ENCODE measurements at regions not wholly inside any gene's neighbourhood (a gene's known extent, or its start where the extent isn't known, plus 50 kb on each side); places are given as distances from the start of the nearest gene placed in this dataset.
A peak's percentile ranks its signal among the peaks of the same experiment; 100 is the strongest.

DNA sequence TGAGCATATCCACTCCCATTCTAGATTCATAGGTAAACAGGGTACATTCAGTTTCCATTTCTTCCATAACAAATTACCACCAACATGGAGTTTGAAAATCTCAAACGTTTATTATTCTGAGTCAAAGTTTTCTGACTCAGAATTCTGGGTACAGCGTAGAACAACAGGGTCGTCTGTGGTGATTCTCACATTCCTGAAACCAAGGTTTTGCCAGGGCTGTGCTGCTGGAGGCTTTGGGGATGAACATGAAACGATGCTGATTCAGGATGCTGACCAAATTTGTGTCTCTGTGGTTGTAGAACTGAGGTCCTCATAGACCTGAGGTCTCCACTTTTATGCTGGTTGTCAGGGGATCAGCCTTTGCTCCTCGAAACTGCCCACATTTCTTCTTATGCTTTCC is 255.7 kb downstream of the DSEL start:
- H3K4me3 ChIP-seq (ENCODE audit: low read length) = no peak overlapping the region
- no peak for DNase-seq (ENCODE audit: low read depth, low spot score)

- H3K4me3 ChIP-seq (ENCODE audit: low read length) = no peak overlapping the region
- DNase-seq (ENCODE audit: low read depth, low spot score) = no peak
Observed at GRCh38 chr18:67250776-67251424, 265.6 kb downstream of the DSEL start.

DNA sequence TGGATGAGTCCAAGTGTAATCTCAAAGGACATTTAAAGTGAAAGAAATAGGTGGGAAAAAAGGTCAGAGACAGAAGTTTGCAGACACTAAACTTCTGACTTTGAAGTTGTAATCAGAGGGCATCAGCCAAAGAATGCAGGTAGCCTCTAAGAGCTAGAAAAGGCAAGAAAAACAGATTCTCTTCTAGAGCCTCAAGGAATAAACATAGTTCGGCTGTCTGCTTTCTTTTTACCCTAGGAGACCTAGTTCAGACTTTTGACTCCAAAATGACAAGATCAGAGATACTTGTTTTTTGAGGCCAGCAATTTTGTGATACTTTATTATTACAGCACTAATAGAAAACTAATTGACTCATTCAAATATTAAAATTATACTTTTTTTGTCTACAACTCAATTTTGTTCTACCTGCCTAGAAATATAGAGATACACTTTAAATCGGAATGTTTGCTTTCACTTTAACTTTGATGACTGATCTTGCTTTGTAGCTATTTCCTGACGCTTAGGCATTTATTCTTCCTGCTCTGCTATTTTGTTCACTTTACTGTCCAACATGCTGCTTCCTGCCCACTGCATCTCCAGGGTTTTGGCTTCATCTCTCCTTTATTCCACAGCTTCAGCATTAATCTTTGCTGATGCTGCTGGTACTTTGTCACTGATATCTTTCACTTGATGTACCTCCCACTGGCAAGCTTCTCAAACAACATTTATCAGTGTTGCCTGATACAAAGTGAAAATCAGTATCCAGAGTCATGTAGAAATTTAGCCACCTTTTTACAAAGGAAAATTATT is 272.5 kb downstream of the DSEL start:
- no peak for DNase-seq (ENCODE audit: low read depth, low spot score)
- no peak overlapping the region for H3K4me3 ChIP-seq (ENCODE audit: low read length)

DNA sequence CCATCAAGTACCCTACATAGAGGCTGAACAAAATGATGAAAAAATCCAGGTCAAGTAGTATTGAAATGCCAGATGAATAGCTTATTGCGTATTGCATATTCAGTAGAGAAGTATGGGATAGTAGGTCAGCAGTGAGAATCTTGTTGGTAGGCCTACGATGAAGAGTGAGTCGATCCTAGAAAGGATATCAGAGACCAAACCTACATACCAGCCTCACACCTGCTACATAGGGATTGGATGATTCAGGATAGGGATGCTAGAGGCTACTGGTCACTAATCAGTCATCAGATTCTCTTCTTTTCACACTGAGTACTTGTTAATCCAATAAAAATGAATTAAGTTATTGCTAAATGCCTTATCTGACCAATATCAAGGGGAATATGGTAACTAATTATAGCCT is 274.5 kb downstream of the DSEL start:
- no peak overlapping the region for H3K4me3 ChIP-seq (ENCODE audit: low read length)
- DNase-seq (ENCODE audit: low read depth, low spot score) = no peak

- no peak for DNase-seq (ENCODE audit: low read depth, low spot score)
- H3K4me3 ChIP-seq (ENCODE audit: low read length) = no peak overlapping the region
Observed at GRCh38 chr18:67241299-67241698, 275.2 kb downstream of the DSEL start.

- DNase-seq (ENCODE audit: low read depth, low spot score) = no peak
- no peak overlapping the region for H3K4me3 ChIP-seq (ENCODE audit: low read length)
Observed at GRCh38 chr18:67239826-67240225, 276.7 kb downstream of the DSEL start.

DNA sequence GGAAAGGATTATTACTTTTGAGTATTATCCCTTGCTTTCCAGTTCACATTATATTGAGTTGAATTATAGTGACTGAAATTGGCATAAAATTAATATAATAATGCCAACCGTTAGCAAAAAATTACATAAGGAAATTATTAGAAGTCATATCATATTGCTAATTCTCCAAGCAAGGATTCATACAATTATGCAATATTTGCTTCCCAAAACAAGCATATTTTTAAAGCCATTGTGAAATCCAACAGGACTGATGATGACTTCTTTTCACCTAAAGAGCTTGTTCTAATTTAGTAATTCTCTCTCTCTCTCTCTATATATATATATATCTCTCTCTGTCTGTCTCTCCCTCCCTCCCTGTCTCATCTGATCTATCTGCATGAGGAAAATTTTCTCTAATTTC is 283.5 kb downstream of the DSEL start:
- no peak overlapping the region for H3K4me3 ChIP-seq (ENCODE audit: low read length)
- DNase-seq (ENCODE audit: low read depth, low spot score) = no peak

GRCh38 chr18:67232406-67232805 is 284.1 kb downstream of the DSEL start:
- H3K4me3 ChIP-seq (ENCODE audit: low read length) = no peak overlapping the region
- no peak for DNase-seq (ENCODE audit: low read depth, low spot score)

DNA sequence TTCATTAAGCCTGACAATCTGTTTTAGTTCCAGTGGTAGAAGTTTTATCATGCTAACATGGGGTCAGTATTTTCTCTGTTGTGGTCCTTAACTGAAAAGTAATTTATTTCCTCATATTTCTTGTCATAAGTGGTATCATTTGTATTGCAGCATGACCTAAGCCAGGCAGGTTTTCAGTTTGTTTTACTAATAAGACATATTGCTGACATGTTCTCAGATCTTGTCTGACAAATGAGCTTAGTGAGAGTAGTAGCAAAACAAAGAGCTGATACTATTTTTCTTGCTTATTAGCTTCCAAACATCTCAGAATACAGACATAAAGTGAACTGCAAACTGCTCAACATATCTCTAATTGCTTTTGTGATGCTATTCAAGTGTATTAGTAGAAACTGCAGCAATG is 293.6 kb downstream of the DSEL start:
- no peak for DNase-seq (ENCODE audit: low read depth, low spot score)
- H3K4me3 ChIP-seq (ENCODE audit: low read length) = no peak overlapping the region

DNA sequence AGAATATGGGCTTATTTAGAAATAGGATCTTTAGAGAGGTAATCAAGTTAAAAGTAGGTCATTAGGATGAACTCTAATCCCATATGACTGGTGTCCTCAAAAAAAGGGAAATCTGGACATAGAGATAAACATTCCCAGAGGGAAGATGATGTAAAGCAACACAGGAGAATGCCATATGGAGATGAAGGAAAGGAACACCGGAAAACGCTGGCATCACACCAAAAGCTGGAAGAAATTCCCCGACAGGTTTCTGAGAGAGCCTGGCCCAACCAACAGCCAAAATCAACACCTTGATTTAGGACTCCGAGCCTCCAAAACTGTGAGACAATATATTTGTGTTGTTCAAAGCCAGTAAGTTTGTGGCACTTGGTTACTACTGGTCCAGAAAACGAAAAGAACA is 296.7 kb downstream of the DSEL start:
- H3K4me3 ChIP-seq (ENCODE audit: low read length) = no peak overlapping the region
- no peak for DNase-seq (ENCODE audit: low read depth, low spot score)

- DNase-seq (ENCODE audit: low read depth, low spot score) = no peak
- no peak overlapping the region for H3K4me3 ChIP-seq (ENCODE audit: low read length)
Observed at GRCh38 chr18:67218556-67218955, 298.0 kb downstream of the DSEL start.

DNA sequence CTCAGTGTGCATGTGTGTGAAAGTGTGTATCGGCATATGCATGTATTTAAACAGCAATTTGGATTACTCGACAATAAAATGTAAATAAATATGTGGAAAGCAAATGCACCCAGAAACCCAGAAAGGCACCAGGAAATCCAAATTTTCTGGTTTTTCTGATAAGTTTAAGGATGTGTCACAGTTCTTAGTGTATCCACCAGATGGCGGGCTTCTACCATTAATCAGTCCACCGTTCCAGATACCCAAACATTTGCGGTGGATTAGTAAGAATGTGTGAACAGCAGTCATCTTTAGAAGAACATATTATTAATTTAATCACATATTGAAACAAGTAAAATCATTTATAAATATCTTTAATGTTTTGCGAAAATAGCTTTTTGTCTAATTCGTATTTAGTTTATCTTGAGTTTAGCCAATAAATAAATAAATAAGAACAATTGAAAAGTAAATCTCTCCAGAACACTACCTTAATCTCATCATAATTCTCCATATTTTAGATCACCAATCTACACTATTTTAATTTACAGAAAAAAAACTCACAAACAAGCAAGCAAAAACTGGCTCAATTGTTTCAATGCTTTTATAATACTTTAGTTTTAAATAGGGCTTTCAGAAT is 298.9 kb downstream of the DSEL start:
- peak; percentile 52 for DNase-seq (ENCODE audit: low read depth, low spot score)
- no peak overlapping the region for H3K4me3 ChIP-seq (ENCODE audit: low read length)

DNA sequence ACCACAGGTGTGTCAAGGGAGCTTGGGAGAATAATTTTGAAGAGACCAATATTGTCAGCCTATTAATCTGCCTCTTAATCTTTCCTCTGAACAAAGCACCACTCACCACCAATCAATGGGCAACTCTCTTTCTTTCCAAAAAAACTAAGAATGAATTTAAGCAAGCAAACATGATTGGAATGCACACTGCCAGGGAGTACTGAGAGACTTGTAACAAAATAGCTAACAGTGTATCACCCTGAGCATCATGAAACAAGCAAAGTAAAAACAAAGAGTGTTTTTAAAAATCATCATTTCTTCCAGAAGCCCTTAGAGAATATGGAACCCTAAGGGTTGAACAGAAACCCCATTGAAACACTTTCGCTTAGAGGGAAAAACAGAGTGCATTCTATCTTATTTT is 299.7 kb downstream of the DSEL start:
- DNase-seq (ENCODE audit: low read depth, low spot score) = no peak

DNA sequence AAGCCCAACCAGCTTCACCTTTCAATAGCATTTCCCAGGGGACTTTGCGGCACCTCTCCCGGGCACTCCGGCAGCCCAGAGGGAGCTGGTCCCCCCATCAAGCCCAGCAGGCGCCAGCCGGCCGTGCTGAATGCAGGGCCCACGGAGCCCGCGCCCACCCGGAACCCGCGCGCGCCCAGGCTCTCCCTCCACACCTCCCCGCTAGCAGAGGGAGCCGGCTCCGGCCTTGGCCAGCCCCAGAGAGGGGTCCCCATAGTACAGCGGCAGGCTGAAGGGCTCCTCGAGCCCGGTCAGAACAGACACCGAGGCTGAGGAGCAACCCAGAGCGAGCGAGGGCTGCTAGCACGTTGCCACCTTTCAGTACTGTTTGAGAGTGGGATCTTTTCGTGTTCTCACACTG is 300.8 kb downstream of the DSEL start:
- H3K4me3 ChIP-seq (ENCODE audit: low read length) = no peak overlapping the region
- DNase-seq (ENCODE audit: low read depth, low spot score) = no peak

More for the DNA sequence above, 299.7 kb downstream of the DSEL start:
- H3K4me3 ChIP-seq (ENCODE audit: low read length) = no peak overlapping the region

DNA sequence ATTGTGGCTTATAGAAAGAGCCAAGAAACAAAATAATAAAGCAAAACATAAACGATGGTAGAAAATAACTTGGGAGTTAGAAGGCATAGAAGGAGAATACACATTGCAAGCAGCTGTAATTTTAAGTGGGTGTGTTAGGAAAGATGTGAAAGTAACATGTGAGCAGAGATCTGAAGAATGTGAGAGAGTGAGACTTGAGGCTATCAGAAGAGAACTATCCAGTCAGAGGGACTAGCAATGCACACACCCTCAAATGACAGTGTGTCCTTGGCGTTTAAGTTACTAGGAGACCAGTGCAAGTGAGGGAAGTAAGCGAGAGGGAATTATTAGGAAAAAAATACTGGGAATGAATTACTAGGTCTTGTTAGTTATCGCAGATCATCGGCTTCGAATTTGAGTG is 304.9 kb downstream of the DSEL start:
- DNase-seq (ENCODE audit: low read depth, low spot score) = no peak
- H3K4me3 ChIP-seq (ENCODE audit: low read length) = no peak overlapping the region

GRCh38 chr18:67200665-67201064 is 315.9 kb downstream of the DSEL start:
- H3K4me3 ChIP-seq (ENCODE audit: low read length) = no peak overlapping the region
- DNase-seq (ENCODE audit: low read depth, low spot score) = no peak

- H3K4me3 ChIP-seq (ENCODE audit: low read length) = no peak overlapping the region
- DNase-seq (ENCODE audit: low read depth, low spot score) = peak; percentile 52
Observed at GRCh38 chr18:67199993-67200617, 316.4 kb downstream of the DSEL start.

DNA sequence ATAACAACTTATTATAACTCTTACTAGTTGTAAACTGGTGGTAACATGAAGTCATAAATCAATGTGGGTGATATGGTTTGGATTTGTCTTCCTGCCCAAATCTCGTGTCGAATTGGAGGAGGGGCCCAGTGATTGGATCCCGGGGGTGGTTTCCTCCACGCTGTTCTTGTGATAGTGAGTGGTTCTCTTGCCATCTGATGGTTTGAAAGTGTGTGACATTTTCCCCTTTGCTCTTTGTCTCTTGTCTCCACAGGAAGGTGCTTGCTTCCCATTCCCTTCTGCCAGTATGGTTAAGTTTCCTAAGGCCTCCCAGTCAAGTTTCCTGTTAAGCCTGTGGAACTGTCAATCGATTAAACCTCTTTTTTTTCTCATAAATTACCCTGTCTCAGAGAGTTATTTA is 321.6 kb downstream of the DSEL start:
- H3K4me3 ChIP-seq (ENCODE audit: low read length) = no peak overlapping the region
- DNase-seq (ENCODE audit: low read depth, low spot score) = no peak

DNA sequence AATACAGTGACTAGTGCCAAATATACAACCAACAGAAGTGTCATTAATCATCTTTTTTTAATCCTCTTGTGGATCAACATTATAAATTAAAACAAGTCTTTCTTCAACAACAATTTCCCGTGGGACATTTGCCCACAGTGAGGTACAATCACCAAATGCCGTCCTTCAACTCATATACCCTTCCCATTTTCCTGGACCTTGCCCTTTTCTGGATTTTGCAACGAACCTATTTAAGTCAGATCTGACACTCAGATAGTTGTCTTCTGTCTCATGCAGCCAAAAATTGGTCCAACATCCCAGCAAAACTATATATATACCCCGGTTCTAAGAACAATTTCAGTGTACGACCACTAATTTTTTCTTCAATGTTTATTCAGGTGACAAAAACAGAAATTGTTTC is 324.0 kb downstream of the DSEL start:
- H3K4me3 ChIP-seq (ENCODE audit: low read length) = no peak overlapping the region
- no peak for DNase-seq (ENCODE audit: low read depth, low spot score)

DNA sequence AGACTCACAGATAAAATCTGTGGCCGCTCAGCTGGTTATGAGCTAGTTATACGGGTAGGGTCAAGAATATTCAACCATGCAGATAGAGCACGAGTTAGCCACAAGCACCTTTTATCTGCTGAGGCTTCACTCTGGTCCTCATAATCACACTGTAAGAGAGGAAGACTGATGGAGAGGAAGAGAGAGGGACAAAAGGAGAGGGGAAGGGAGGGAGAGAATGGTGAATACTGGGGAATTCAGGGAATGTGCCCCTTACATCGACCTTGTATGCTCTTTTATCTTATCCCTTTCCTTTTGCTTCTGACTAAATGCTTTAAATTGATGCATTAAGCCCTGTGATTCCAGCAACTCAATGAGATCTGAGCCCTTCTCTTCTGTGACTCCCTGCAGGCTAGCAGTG is 333.1 kb downstream of the DSEL start:
- no peak for DNase-seq (ENCODE audit: low read depth, low spot score)

More for the DNA sequence above, 333.1 kb downstream of the DSEL start:
- no peak overlapping the region for H3K4me3 ChIP-seq (ENCODE audit: low read length)
